ENCODE measurements at regions not wholly inside any gene's neighbourhood (a gene's known extent, or its start where the extent isn't known, plus 50 kb on each side); places are given as distances from the start of the nearest gene placed in this dataset.

DNA sequence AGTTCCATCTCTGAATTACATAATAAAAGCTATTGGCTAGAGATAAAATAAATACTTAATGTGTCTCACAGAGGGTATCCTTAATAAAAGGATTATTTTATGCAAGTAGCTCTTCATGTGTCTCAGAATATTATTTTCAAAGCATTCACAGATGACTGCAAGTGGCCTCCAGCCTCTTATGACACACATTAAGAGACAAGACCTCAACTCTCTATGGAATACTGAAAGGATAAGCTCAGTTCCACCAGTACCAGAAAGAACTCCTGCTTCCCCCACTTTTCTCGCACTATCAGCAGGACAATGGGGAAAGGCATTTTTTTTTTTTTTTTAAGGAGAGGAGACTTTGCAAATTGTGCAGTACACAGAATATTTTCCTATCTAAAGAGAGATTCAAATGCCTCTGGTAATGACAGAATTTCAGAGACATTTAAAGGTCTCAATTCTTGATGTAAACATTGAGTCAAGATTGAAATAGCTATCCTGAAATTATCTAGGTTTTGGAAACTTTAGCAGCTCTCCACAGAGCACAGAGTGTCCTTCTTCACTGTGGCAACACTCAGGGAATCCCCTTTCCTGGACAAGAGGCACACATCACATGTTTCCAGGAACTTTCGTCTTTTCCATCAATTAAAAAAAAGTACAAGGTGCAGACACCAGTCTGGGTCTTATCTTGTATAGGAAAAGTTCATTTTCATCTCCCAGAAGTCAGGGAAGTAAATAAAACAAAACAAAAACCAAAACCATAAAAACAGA is 122.0 kb upstream of the ANK3 start:
- TF ChIP-seq, protein P1, sequence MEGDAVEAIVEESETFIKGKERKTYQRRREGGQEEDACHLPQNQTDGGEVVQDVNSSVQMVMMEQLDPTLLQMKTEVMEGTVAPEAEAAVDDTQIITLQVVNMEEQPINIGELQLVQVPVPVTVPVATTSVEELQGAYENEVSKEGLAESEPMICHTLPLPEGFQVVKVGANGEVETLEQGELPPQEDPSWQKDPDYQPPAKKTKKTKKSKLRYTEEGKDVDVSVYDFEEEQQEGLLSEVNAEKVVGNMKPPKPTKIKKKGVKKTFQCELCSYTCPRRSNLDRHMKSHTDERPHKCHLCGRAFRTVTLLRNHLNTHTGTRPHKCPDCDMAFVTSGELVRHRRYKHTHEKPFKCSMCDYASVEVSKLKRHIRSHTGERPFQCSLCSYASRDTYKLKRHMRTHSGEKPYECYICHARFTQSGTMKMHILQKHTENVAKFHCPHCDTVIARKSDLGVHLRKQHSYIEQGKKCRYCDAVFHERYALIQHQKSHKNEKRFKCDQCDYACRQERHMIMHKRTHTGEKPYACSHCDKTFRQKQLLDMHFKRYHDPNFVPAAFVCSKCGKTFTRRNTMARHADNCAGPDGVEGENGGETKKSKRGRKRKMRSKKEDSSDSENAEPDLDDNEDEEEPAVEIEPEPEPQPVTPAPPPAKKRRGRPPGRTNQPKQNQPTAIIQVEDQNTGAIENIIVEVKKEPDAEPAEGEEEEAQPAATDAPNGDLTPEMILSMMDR (IDR thresholded peaks at IDR 0.05), result no peak
- TF ChIP-seq POLR2A (IDR thresholded peaks at IDR 0.05), result no peak
